ENCODE measurements at regions not wholly inside any gene's neighbourhood (a gene's known extent, or its start where the extent isn't known, plus 50 kb on each side); places are given as distances from the start of the nearest gene placed in this dataset.

- no peak for TF ChIP-seq CTCF (IDR thresholded peaks at IDR 0.05; ENCODE audit: insufficient read depth, low read depth, low read length)
- TF ChIP-seq EZH2 (IDR thresholded peaks at IDR 0.05; ENCODE audit: insufficient read depth, low read length) = no peak
Observed at GRCh38 chr3:6396631-6397030, 464.3 kb upstream of the GRM7 start.
